ENCODE measurements at regions not wholly inside any gene's neighbourhood (a gene's known extent, or its start where the extent isn't known, plus 50 kb on each side); places are given as distances from the start of the nearest gene placed in this dataset.

- no peak for TF ChIP-seq PHF8 (conservative IDR thresholded peaks at IDR 0.05; ENCODE audit: low read depth, low read length)
- no peak for TF ChIP-seq GTF2F1 (IDR thresholded peaks at IDR 0.05; ENCODE audit: borderline replicate concordance, low read depth, low read length)
- TF ChIP-seq CBX5 (IDR thresholded peaks at IDR 0.05; ENCODE audit: low read depth, low read length): no peak
These were observed 437.6 kb downstream of the EIPR1 start (continued) for GRCh38 chr2:2940061-2940460.

Data from H1 (cell line).